HEK293T (cell line): ENCODE measurements at regions not wholly inside any gene's neighbourhood (a gene's known extent, or its start where the extent isn't known, plus 50 kb on each side); places are given as distances from the start of the nearest gene placed in this dataset.

Experiments
- BHLHE40 ChIP-seq: fragments of 450-650 bp; IDR thresholded peaks from 2 replicates; pipeline ENCODE4 v1.6.1; 2016; ENCODE audit warnings: mild to moderate bottlenecking, moderate library complexity, borderline replicate concordance
- ELF4 ChIP-seq: fragments of 450-650 bp; IDR thresholded peaks from 2 replicates; pipeline ENCODE4 v1.6.1; 2017; ENCODE audit warnings: antibody characterized with exemption
- FOXA1 ChIP-seq: fragments of 450-650 bp; IDR thresholded peaks from 2 replicates; pipeline ENCODE4 v1.6.1; 2016; ENCODE audit warnings: mild to moderate bottlenecking
- FOXK2 ChIP-seq: fragments of 450-650 bp; IDR thresholded peaks from 2 replicates; pipeline ENCODE4 v1.6.1; 2016; ENCODE audit warnings: mild to moderate bottlenecking
- FOXM1 ChIP-seq: fragments of 450-650 bp; IDR thresholded peaks from 2 replicates; pipeline ENCODE4 v1.6.1; 2017; ENCODE audit warnings: mild to moderate bottlenecking, borderline replicate concordance
- NFRKB ChIP-seq: fragments of 450-650 bp; IDR thresholded peaks from 2 replicates; pipeline ENCODE4 v1.6.1; 2016; ENCODE audit warnings: mild to moderate bottlenecking, moderate library complexity
- SP1 ChIP-seq: fragments of 450-650 bp; IDR thresholded peaks from 2 replicates; pipeline ENCODE4 v1.6.1; 2017
- SUZ12 ChIP-seq: fragments of 450-650 bp; IDR thresholded peaks from 2 replicates; pipeline ENCODE4 v1.6.1; 2016; ENCODE audit warnings: mild to moderate bottlenecking
- TARDBP ChIP-seq: fragments of 450-650 bp; IDR thresholded peaks from 2 replicates; pipeline ENCODE4 v1.6.1; 2016
- ZNF384 ChIP-seq: fragments of 450-650 bp; IDR thresholded peaks from 2 replicates; pipeline ENCODE4 v1.6.1; 2016

DNA sequence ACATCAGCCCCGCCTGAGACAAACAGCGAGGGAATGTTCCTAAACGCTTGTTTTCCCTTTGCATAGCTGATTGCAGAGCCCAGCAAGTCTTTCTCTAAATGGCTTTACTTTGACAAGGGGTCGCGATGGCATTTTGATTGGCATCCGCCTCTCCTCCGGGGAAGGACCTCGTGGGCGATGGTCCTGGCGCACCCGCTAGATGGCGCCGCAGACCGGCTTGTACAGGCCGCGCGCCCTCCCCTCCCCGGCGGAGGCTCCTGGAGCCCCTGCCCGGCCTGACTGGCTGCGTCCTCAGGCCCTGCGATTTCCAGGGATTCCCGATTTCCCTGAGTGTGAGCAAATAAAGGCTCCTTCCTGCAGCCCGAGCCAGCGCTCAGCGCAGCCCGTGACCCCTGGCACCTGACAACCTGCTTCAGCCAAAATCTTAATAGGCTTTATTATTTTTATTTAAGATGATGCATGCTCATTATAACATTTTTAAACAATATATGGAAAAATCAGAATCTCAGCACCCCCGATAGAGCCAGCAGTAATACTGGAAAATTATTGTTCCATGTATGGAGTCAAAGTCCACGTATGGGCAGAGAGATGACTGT lies 468.3 kb downstream of the AACS start:
- TF ChIP-seq FOXM1 = no peak
- no peak for TF ChIP-seq SP1
- no peak for TF ChIP-seq FOXA1
- no peak for TF ChIP-seq BHLHE40
- TF ChIP-seq TARDBP = no peak
- no peak for TF ChIP-seq FOXK2
- no peak for TF ChIP-seq SUZ12
- no peak for TF ChIP-seq NFRKB
- no peak for TF ChIP-seq ZNF384
- no peak for TF ChIP-seq ELF4
